H1 (cell line): ENCODE measurements at regions not wholly inside any gene's neighbourhood (a gene's known extent, or its start where the extent isn't known, plus 50 kb on each side); places are given as distances from the start of the nearest gene placed in this dataset.

Experiments
- CTCF ChIA-PET: fragments of 300-600 bp; sonication (Branson Sonifier 250); formaldehyde crosslinking; loops from one replicate; lab custom pipeline; 2021; ENCODE audit not compliant: partially characterized antibody; lab: Charles Lee
- POLR2A ChIA-PET: fragments of 300-600 bp; sonication (Branson Sonifier 250); formaldehyde crosslinking; loops from one replicate; lab custom pipeline; 2021; ENCODE audit warnings: inconsistent platforms; ENCODE audit not compliant: partially characterized antibody; lab: Charles Lee
- DNase-seq, 2 experiments: peaks; one replicate each; pipeline versions ENCODE4 v3.0.0 to v3.0.0-alpha.2; 2010 to 2022; ENCODE audit warnings: low spot score in 2 of 2, low read depth in 1 of 2, mixed read lengths in 1 of 2
- FAIRE-seq: peaks from 2 replicates; lab custom pipeline; 2011; peaks lifted over from hg19 to GRCh38; lab: Jason Lieb, UNC
- H2AFZ ChIP-seq: 2 replicates; pipeline ENCODE4 v1.8.1; 2012; ENCODE audit warnings: low read length, inconsistent platforms
- H2AK5ac ChIP-seq: 2 replicates; pipeline ENCODE4 v1.6.1; 2013; ENCODE audit warnings: low read depth, low read length
- H2BK120ac ChIP-seq: replicated peaks from 2 replicates; pipeline ENCODE3; 2013; ENCODE audit warnings: low read depth, low read length, inconsistent platforms
- H2BK12ac ChIP-seq: 2 replicates; pipeline ENCODE4 v1.6.1; 2013; ENCODE audit warnings: low read depth, low read length
- H2BK15ac ChIP-seq: 2 replicates; pipeline ENCODE4 v1.6.1; 2013; ENCODE audit warnings: low read length
- H2BK20ac ChIP-seq: 2 replicates; pipeline ENCODE4 v1.6.1; 2013; ENCODE audit warnings: low read length
- H2BK5ac ChIP-seq: 2 replicates; pipeline ENCODE4 v1.6.1; 2013; ENCODE audit warnings: low read depth, low read length
- H3K14ac ChIP-seq: 2 replicates; pipeline ENCODE4 v1.6.1; 2013; ENCODE audit warnings: inconsistent platforms; ENCODE audit not compliant: insufficient read length
- H3K18ac ChIP-seq: 2 replicates; pipeline ENCODE4 v1.6.1; 2013; ENCODE audit warnings: low read length; ENCODE audit errors: extremely low read depth
- H3K23ac ChIP-seq: 2 replicates; pipeline ENCODE4 v1.6.1; 2013; ENCODE audit warnings: inconsistent platforms; ENCODE audit not compliant: insufficient read length
- H3K23me2 ChIP-seq: 2 replicates; pipeline ENCODE4 v1.6.1; 2013; ENCODE audit warnings: low read depth, low read length
- H3K27ac ChIP-seq: 2 replicates; pipeline ENCODE4 v1.6.1; 2011; ENCODE audit warnings: low read depth, low read length, inconsistent platforms
- H3K27me3 ChIP-seq, 4 experiments: replicated peaks in 1 of 4; 1 replicate in 1 of 4; 2 replicates in 3 of 4; pipeline versions ENCODE4 v1.6.1 to v1.8.1; 2011 to 2013; ENCODE audit warnings: low read length in 3 of 4, mild to moderate bottlenecking in 3 of 4, inconsistent platforms in 2 of 4, mixed read lengths in 2 of 4, moderate library complexity in 1 of 4; ENCODE audit not compliant: control insufficient read depth in 3 of 4, insufficient read depth in 3 of 4; ENCODE audit errors: extremely low read depth in 1 of 4
- H3K36me3 ChIP-seq, 4 experiments: 2 replicates each; pipeline versions ENCODE4 v1.6.1 to v1.8.1; 2011 to 2013; ENCODE audit warnings: mild to moderate bottlenecking in 4 of 4, low read length in 3 of 4, moderate library complexity in 2 of 4, control low read depth in 1 of 4, inconsistent platforms in 1 of 4; ENCODE audit not compliant: insufficient read depth in 4 of 4, control insufficient read depth in 2 of 4
- H3K4ac ChIP-seq: replicated peaks from 2 replicates; pipeline ENCODE3; 2013; ENCODE audit warnings: low read length, low read depth, mixed read lengths, inconsistent platforms; ENCODE audit not compliant: insufficient read length
- H3K4me1 ChIP-seq, 4 experiments: replicated peaks in 1 of 4; 1 replicate in 1 of 4; 2 replicates in 3 of 4; pipeline versions ENCODE4 v1.6.1 to v1.8.1; 2011 to 2013; ENCODE audit warnings: low read length in 3 of 4, inconsistent platforms in 2 of 4, mixed read lengths in 1 of 4; ENCODE audit not compliant: insufficient read depth in 4 of 4, control insufficient read depth in 3 of 4
- H3K4me2 ChIP-seq, 2 experiments: 2 replicates each; pipeline versions ENCODE4 v1.6.1 to v1.8.1; 2011 to 2013; ENCODE audit warnings: low read depth in 2 of 2, low read length in 2 of 2, control low read depth in 1 of 2, inconsistent platforms in 1 of 2, mild to moderate bottlenecking in 1 of 2; ENCODE audit not compliant: insufficient read depth in 1 of 2
- H3K4me3 ChIP-seq, 4 experiments: fragments of 200-600, 300-600 bp in 1 of 4; sonication (generic), shearing (Covaris generic), sonication (Bioruptor Twin) in 1 of 4; 2 replicates each; pipeline versions ENCODE4 v1.5.1 to v1.8.1; 2011 to 2016; ENCODE audit warnings: low read length in 4 of 4, low read depth in 3 of 4, control low read depth in 2 of 4, inconsistent platforms in 2 of 4, mild to moderate bottlenecking in 2 of 4, mixed read lengths in 1 of 4, moderate library complexity in 1 of 4; ENCODE audit not compliant: insufficient read depth in 2 of 4; ENCODE audit errors: extremely low read depth in 1 of 4
- H3K56ac ChIP-seq: replicated peaks from 2 replicates; pipeline ENCODE3; 2013; ENCODE audit warnings: low read depth, mild to moderate bottlenecking, mixed read lengths, low read length, inconsistent platforms; ENCODE audit not compliant: insufficient read length
- H3K79me1 ChIP-seq: 2 replicates; pipeline ENCODE4 v1.6.1; 2013; ENCODE audit warnings: low read depth, low read length, control low read depth
- H3K79me2 ChIP-seq, 2 experiments: 2 replicates each; pipeline versions ENCODE4 v1.6.1 to v1.8.1; 2012 to 2013; ENCODE audit warnings: low read length in 2 of 2, mild to moderate bottlenecking in 2 of 2, inconsistent platforms in 1 of 2; ENCODE audit not compliant: insufficient read depth in 2 of 2, control insufficient read depth in 1 of 2
- H3K9ac ChIP-seq, 4 experiments: replicated peaks in 1 of 4; 1 replicate in 1 of 4; 2 replicates in 3 of 4; pipeline versions ENCODE4 v1.6.1 to v1.8.1; 2011 to 2013; ENCODE audit warnings: low read depth in 3 of 4, low read length in 3 of 4, control low read depth in 2 of 4, mild to moderate bottlenecking in 2 of 4, moderate library complexity in 2 of 4, inconsistent platforms in 1 of 4; ENCODE audit errors: extremely low read depth in 1 of 4
- H3K9me3 ChIP-seq, 2 experiments: 2 replicates each; pipeline versions ENCODE4 v1.6.1 to v1.8.1; 2012 to 2013; ENCODE audit warnings: mild to moderate bottlenecking in 2 of 2, moderate library complexity in 2 of 2, control low read depth in 1 of 2, inconsistent platforms in 1 of 2, low read depth in 1 of 2, low read length in 1 of 2, mixed read lengths in 1 of 2; ENCODE audit not compliant: insufficient read depth in 2 of 2
- H4K20me1 ChIP-seq, 2 experiments: replicated peaks in 1 of 2; 2 replicates each; pipeline versions ENCODE3 to v1.8.1; 2011 to 2013; ENCODE audit warnings: inconsistent platforms in 2 of 2, low read length in 2 of 2, mild to moderate bottlenecking in 1 of 2; ENCODE audit not compliant: insufficient read depth in 2 of 2, control insufficient read depth in 1 of 2
- H4K5ac ChIP-seq: 2 replicates; pipeline ENCODE4 v1.6.1; 2013; ENCODE audit warnings: low read length, low read depth, mixed read lengths, inconsistent platforms; ENCODE audit not compliant: insufficient read length
- H4K8ac ChIP-seq: 2 replicates; pipeline ENCODE4 v1.8.0; 2013; ENCODE audit warnings: mild to moderate bottlenecking, moderate library complexity, low read length, inconsistent platforms; ENCODE audit not compliant: insufficient read depth; ENCODE audit errors: extremely low read depth
- H4K91ac ChIP-seq: replicated peaks from 2 replicates; pipeline ENCODE3; 2013; ENCODE audit warnings: low read length, mixed read lengths, inconsistent platforms; ENCODE audit not compliant: insufficient read length
- CBX5 ChIP-seq: fragments of 300-800, 300-1000 bp; sonication (generic); IDR thresholded peaks from 2 replicates; pipeline ENCODE4 v1.7.1; 2016; ENCODE audit warnings: antibody characterized with exemption, low read length, low read depth
- CHD1 ChIP-seq: IDR thresholded peaks from 2 replicates; pipeline ENCODE4 v1.6.1; 2012; ENCODE audit warnings: low read depth, low read length, improper control_type of control experiment
- CREB1 ChIP-seq: IDR thresholded peaks from 2 replicates; pipeline ENCODE4 v1.6.1; 2012; ENCODE audit warnings: inconsistent platforms
- CTBP2 ChIP-seq: IDR thresholded peaks from 2 replicates; pipeline ENCODE4 v1.7.0; 2011; ENCODE audit warnings: borderline replicate concordance, mild to moderate bottlenecking, moderate library complexity, mixed read lengths, low read length; ENCODE audit not compliant: insufficient read depth, insufficient read length
- POLR2A ChIP-seq, 2 experiments: IDR thresholded peaks; 1 replicate in 1 of 2; 2 replicates in 1 of 2; pipeline ENCODE4 v1.6.1; 2011; ENCODE audit warnings: low read depth in 2 of 2, low read length in 2 of 2, mild to moderate bottlenecking in 2 of 2; ENCODE audit errors: control extremely low read depth in 1 of 2
- SAP30 ChIP-seq: fragments of 300-600 bp; sonication (generic); IDR thresholded peaks from 2 replicates; pipeline ENCODE4 v1.7.1; 2012; ENCODE audit warnings: low read length, moderate library complexity, mild to moderate bottlenecking, inconsistent platforms; ENCODE audit not compliant: insufficient read depth, insufficient replicate concordance
- SIN3A ChIP-seq, 2 experiments: IDR thresholded peaks in 1 of 2; conservative IDR thresholded peaks in 1 of 2; 2 replicates each; pipeline ENCODE4 v1.6.1; 2011 to 2012; ENCODE audit warnings: low read length in 2 of 2, improper control_type of control experiment in 1 of 2, low read depth in 1 of 2, mild to moderate bottlenecking in 1 of 2
- SUZ12 ChIP-seq: fragments of 200-600 bp; sonication (generic); IDR thresholded peaks from 2 replicates; pipeline ENCODE4 v1.6.1; 2012; ENCODE audit warnings: mild to moderate bottlenecking, inconsistent platforms, low read length, moderate library complexity, mixed read lengths
- TBP ChIP-seq: IDR thresholded peaks from 2 replicates; pipeline ENCODE4 v1.6.1; 2011; ENCODE audit warnings: low read depth, low read length, improper control_type of control experiment
- TEAD4 ChIP-seq: IDR thresholded peaks from 2 replicates; pipeline ENCODE4 v1.6.1; 2012; ENCODE audit warnings: low read depth, low read length, inconsistent platforms, mixed read lengths
- ZNF274 ChIP-seq: IDR thresholded peaks from 2 replicates; pipeline ENCODE4 v1.7.0; 2012; ENCODE audit warnings: low read length, borderline replicate concordance; ENCODE audit errors: extremely low read depth
- WGBS, 2 experiments: shearing (Covaris generic) in 1 of 2; methylation state at CpG; one replicate each; pipeline versions ENCODE4 v1.1.6 to v1.1.7; 2013 to 2015; ENCODE audit warnings: low lambda C conversion rate in 2 of 2, mixed read lengths in 2 of 2, inconsistent platforms in 1 of 2, low coverage in 1 of 2, missing lambda C conversion rate in 1 of 2; ENCODE audit not compliant: insufficient replicate concordance in 2 of 2, insufficient coverage in 1 of 2, insufficient read length in 1 of 2; ENCODE audit errors: extremely low coverage in 1 of 2, missing lambda C conversion rate in 1 of 2; 5-methylcytosine and 5-hydroxymethylcytosine counted together

GRCh38 chr2:81551040-81551634 lies 1246.6 kb upstream of the LRRTM1 start:
- H4K20me1 ChIP-seq, result no peaks in the 10 kb centered on the region
- no peak overlapping the region for H3K14ac ChIP-seq
- no peaks in the 10 kb centered on the region for H3K4me1 ChIP-seq
- H2AK5ac ChIP-seq, result no peak overlapping the region
- no peaks in the 10 kb centered on the region for H3K9me3 ChIP-seq
- no peak overlapping the region for H3K9ac ChIP-seq
- H3K79me2 ChIP-seq, result no peaks in the 10 kb centered on the region
- H4K8ac ChIP-seq, result no peak overlapping the region
- no peak for TF ChIP-seq ZNF274
- no peak for TF ChIP-seq CTBP2
- no peak for TF ChIP-seq CHD1
- TF ChIP-seq TEAD4, result no peak
- no peak for TF ChIP-seq CBX5
- no peak for TF ChIP-seq SUZ12
- TF ChIP-seq TBP, result no peak
- TF ChIP-seq SAP30, result no peak
- no peak for TF ChIP-seq CREB1
- no peak for TF ChIP-seq POLR2A (IDR thresholded peaks at IDR 0.05; ENCODE audit: control extremely low read depth in 1 of 2, low read depth in 2 of 2, low read length in 2 of 2)
- TF ChIP-seq SIN3A (conservative IDR thresholded peaks at IDR 0.05 in 1 of 2, IDR thresholded peaks at IDR 0.05 in 1 of 2; ENCODE audit: low read depth in 1 of 2, low read length in 2 of 2), result no peak
- 90% methylated on average over 3 of the region's 3 CpGs; no CpG with 5 or more reads in 1 of the 2 experiments for WGBS, 2 experiments
- no peak overlapping the region for H3K27ac ChIP-seq
- H3K4me2 ChIP-seq, result no peak overlapping the region
- FAIRE-seq (no peak), DNase-seq (no peak)
- H2AFZ ChIP-seq, result no peak overlapping the region
- no peak overlapping the region for H3K4me3 ChIP-seq
- H3K23me2 ChIP-seq, result no peaks in the 10 kb centered on the region
- no peak overlapping the region for H4K5ac ChIP-seq
- H2BK20ac ChIP-seq, result no peak overlapping the region
- no peaks in the 10 kb centered on the region for H3K27me3 ChIP-seq
- no peak overlapping the region for H3K4ac ChIP-seq
- H2BK12ac ChIP-seq, result no peak overlapping the region
- no peak overlapping the region for H3K23ac ChIP-seq
- H3K56ac ChIP-seq, result no peak overlapping the region
- no peaks in the 10 kb centered on the region for H3K79me1 ChIP-seq
- no peak overlapping the region for H4K91ac ChIP-seq
- H2BK15ac ChIP-seq, result no peak overlapping the region
- H3K36me3 ChIP-seq, result no peaks in the 10 kb centered on the region
- no peak overlapping the region for H2BK5ac ChIP-seq
- POLR2A ChIA-PET, result no interaction called here
- no peak overlapping the region for H3K18ac ChIP-seq
- no peak overlapping the region for H2BK120ac ChIP-seq
- CTCF ChIA-PET, result no interaction called here
